HK-2 (cell line): ENCODE measurements at regions not wholly inside any gene's neighbourhood (a gene's known extent, or its start where the extent isn't known, plus 50 kb on each side); places are given as distances from the start of the nearest gene placed in this dataset.
A peak's percentile ranks its signal among the peaks of the same experiment; 100 is the strongest.
"Not testable (repeated sequence)": the region's sequence is repeated elsewhere in the genome, so short reads cannot be mapped to it uniquely, and the experiment has no call there.

ENCODE experiments used
- DNase-seq: peaks from one replicate; pipeline ENCODE4 v3.0.0-alpha.2; 2018; ENCODE audit not compliant: unreplicated experiment

- no peak for DNase-seq
Measured at GRCh38 chr1:82777240-82777639, 976.5 kb downstream of the ADGRL2 start.

GRCh38 chr1:82776730-82777129 is 976.0 kb downstream of the ADGRL2 start:
- DNase-seq = not testable (repeated sequence)

- peak; percentile 18 for DNase-seq
Measured at GRCh38 chr1:82775406-82776000, 974.8 kb downstream of the ADGRL2 start.

GRCh38 chr1:82762829-82763532 is 962.2 kb downstream of the ADGRL2 start:
- DNase-seq = no peak

- DNase-seq = no peak
Measured at GRCh38 chr1:82759035-82759434, 958.3 kb downstream of the ADGRL2 start.

GRCh38 chr1:82755671-82756070 is 954.9 kb downstream of the ADGRL2 start:
- no peak for DNase-seq

- no peak for DNase-seq
Measured at GRCh38 chr1:82755191-82755590, 954.5 kb downstream of the ADGRL2 start.

GRCh38 chr1:82752046-82752445 is 951.3 kb downstream of the ADGRL2 start:
- DNase-seq = no peak

GRCh38 chr1:82733645-82734044 is 932.9 kb downstream of the ADGRL2 start:
- no peak for DNase-seq

- DNase-seq = no peak
Measured at GRCh38 chr1:82731216-82731615, 930.5 kb downstream of the ADGRL2 start.

GRCh38 chr1:82728206-82728605 is 927.5 kb downstream of the ADGRL2 start:
- DNase-seq = no peak

GRCh38 chr1:82724246-82724645 is 923.5 kb downstream of the ADGRL2 start:
- DNase-seq = no peak

- DNase-seq = no peak
Measured at GRCh38 chr1:82722608-82723007, 921.9 kb downstream of the ADGRL2 start.

GRCh38 chr1:82721702-82722101 is 921.0 kb downstream of the ADGRL2 start:
- DNase-seq = no peak

GRCh38 chr1:82718719-82719419 is 918.1 kb downstream of the ADGRL2 start:
- DNase-seq = no peak

- no peak for DNase-seq
Measured at GRCh38 chr1:82710091-82710490, 909.4 kb downstream of the ADGRL2 start.

- DNase-seq = no peak
Measured at GRCh38 chr1:82707681-82708080, 906.9 kb downstream of the ADGRL2 start.

GRCh38 chr1:82706741-82707140 is 906.0 kb downstream of the ADGRL2 start:
- no peak for DNase-seq

- DNase-seq = no peak
Measured at GRCh38 chr1:82704966-82705365, 904.2 kb downstream of the ADGRL2 start.

- no peak for DNase-seq
Measured at GRCh38 chr1:82704393-82704792, 903.7 kb downstream of the ADGRL2 start.

- no peak for DNase-seq
Measured at GRCh38 chr1:82703951-82704350, 903.2 kb downstream of the ADGRL2 start.

- DNase-seq = no peak
Measured at GRCh38 chr1:82700476-82700875, 899.7 kb downstream of the ADGRL2 start.

GRCh38 chr1:82697965-82698364 is 897.2 kb downstream of the ADGRL2 start:
- no peak for DNase-seq
